SK-N-SH treated with all-trans-retinoic acid at 6 μM for 48 hours (cell line): ENCODE measurements at regions not wholly inside any gene's neighbourhood (a gene's known extent, or its start where the extent isn't known, plus 50 kb on each side); places are given as distances from the start of the nearest gene placed in this dataset.

ENCODE experiments used
- ATAC-seq: fragments of 200-7000 bp; cut with Tn5 transposase; 3 replicates; pipeline ENCODE4 v1.9.1; 2020; ENCODE audit warnings: mild to moderate bottlenecking, moderate library complexity
- ARNTL ChIP-seq: fragments of 450-650 bp; formaldehyde crosslinking; IDR thresholded peaks from 2 replicates; pipeline ENCODE4 v1.5.0; 2020; ENCODE audit warnings: low read depth, mild to moderate bottlenecking, moderate library complexity, borderline replicate concordance
- BACH2 ChIP-seq: fragments of 250-450 bp; sonication (Bioruptor Pico); IDR thresholded peaks from 2 replicates; pipeline ENCODE4 v1.9.0; 2021; ENCODE audit warnings: mild to moderate bottlenecking, borderline replicate concordance
- CSDC2 ChIP-seq: fragments of 250-450 bp; sonication (Bioruptor Pico); IDR thresholded peaks from 2 replicates; pipeline ENCODE4 v1.5.0; 2020; ENCODE audit warnings: mild to moderate bottlenecking, moderate library complexity
- CSRNP3 ChIP-seq: fragments of 250-450 bp; sonication (Bioruptor Pico); IDR thresholded peaks from 2 replicates; pipeline ENCODE4 v1.5.1; 2021; ENCODE audit warnings: mild to moderate bottlenecking, moderate library complexity
- ESRRG ChIP-seq: fragments of 250-450 bp; sonication (Bioruptor Pico); IDR thresholded peaks from 2 replicates; pipeline ENCODE4 v1.6.1; 2021; ENCODE audit warnings: mild to moderate bottlenecking
- GLIS3 ChIP-seq: fragments of 250-450 bp; sonication (Bioruptor Pico); IDR thresholded peaks from 2 replicates; pipeline ENCODE4 v1.5.0; 2020; ENCODE audit warnings: mild to moderate bottlenecking, moderate library complexity
- ISL1 ChIP-seq: fragments of 250-450 bp; sonication (Bioruptor Pico); IDR thresholded peaks from 2 replicates; pipeline ENCODE4 v2.1.2; 2022; ENCODE audit warnings: mild to moderate bottlenecking, moderate library complexity
- OSR1 ChIP-seq: fragments of 250-450 bp; sonication (Bioruptor Pico); IDR thresholded peaks from 2 replicates; pipeline ENCODE4 v1.8.0; 2022; ENCODE audit warnings: moderate library complexity, mild to moderate bottlenecking, inconsistent platforms
- PATZ1 ChIP-seq: fragments of 250-450 bp; sonication (Bioruptor Pico); IDR thresholded peaks from 2 replicates; pipeline ENCODE4 v1.8.0; 2020; ENCODE audit warnings: mild to moderate bottlenecking, moderate library complexity, borderline replicate concordance
- POU6F1 ChIP-seq: fragments of 250-450 bp; sonication (Bioruptor Pico); IDR thresholded peaks from 2 replicates; pipeline ENCODE4 v1.8.0; 2021; ENCODE audit warnings: low read depth, mild to moderate bottlenecking, moderate library complexity, borderline replicate concordance
- PPARA ChIP-seq: fragments of 250-450 bp; sonication (Bioruptor Pico); IDR thresholded peaks from 2 replicates; pipeline ENCODE4 v1.5.0; 2020; ENCODE audit warnings: mild to moderate bottlenecking, borderline replicate concordance
- RARB ChIP-seq: fragments of 250-450 bp; sonication (Bioruptor Pico); IDR thresholded peaks from 2 replicates; pipeline ENCODE4 v1.8.0; 2021; ENCODE audit warnings: mild to moderate bottlenecking, moderate library complexity
- SNAI2 ChIP-seq: fragments of 250-450 bp; sonication (Bioruptor Pico); IDR thresholded peaks from 2 replicates; pipeline ENCODE4 v1.5.0; 2020; ENCODE audit warnings: mild to moderate bottlenecking, moderate library complexity
- TCF4 ChIP-seq: fragments of 250-450 bp; sonication (Bioruptor Pico); IDR thresholded peaks from 2 replicates; pipeline ENCODE4 v1.8.0; 2021; ENCODE audit warnings: mild to moderate bottlenecking, moderate library complexity, borderline replicate concordance
- TOX ChIP-seq: fragments of 250-450 bp; sonication (Bioruptor Pico); IDR thresholded peaks from 2 replicates; pipeline ENCODE4 v1.8.0; 2021; ENCODE audit warnings: mild to moderate bottlenecking, moderate library complexity, borderline replicate concordance
- TSHZ2 ChIP-seq: fragments of 250-450 bp; sonication (Bioruptor Pico); IDR thresholded peaks from 2 replicates; pipeline ENCODE4 v1.5.0; 2020; ENCODE audit warnings: mild to moderate bottlenecking, moderate library complexity
- ZC3H10 ChIP-seq: fragments of 250-450 bp; sonication (Bioruptor Pico); IDR thresholded peaks from 2 replicates; pipeline ENCODE4 v1.5.1; 2021; ENCODE audit warnings: mild to moderate bottlenecking, moderate library complexity
- ZFP3 ChIP-seq: fragments of 250-450 bp; sonication (Bioruptor Pico); IDR thresholded peaks from 2 replicates; pipeline ENCODE4 v1.5.0; 2020; ENCODE audit warnings: mild to moderate bottlenecking, moderate library complexity
- ZFP30 ChIP-seq: fragments of 450-650 bp; formaldehyde crosslinking; IDR thresholded peaks from 2 replicates; pipeline ENCODE4 v1.5.0; 2022; ENCODE audit warnings: mild to moderate bottlenecking, moderate library complexity
- ZNF565 ChIP-seq: fragments of 450-650 bp; formaldehyde crosslinking; conservative IDR thresholded peaks from 2 replicates; pipeline ENCODE4 v1.5.0; 2020; ENCODE audit warnings: low read depth, mild to moderate bottlenecking, moderate library complexity
- ZNF70 ChIP-seq: fragments of 450-650 bp; formaldehyde crosslinking; IDR thresholded peaks from 2 replicates; pipeline ENCODE4 v1.5.0; 2020; ENCODE audit warnings: mild to moderate bottlenecking, moderate library complexity
- ZNF8 ChIP-seq: fragments of 450-650 bp; formaldehyde crosslinking; IDR thresholded peaks from 2 replicates; pipeline ENCODE4 v1.5.0; 2020; ENCODE audit warnings: mild to moderate bottlenecking, moderate library complexity

- ATAC-seq, result no peak
- TF ChIP-seq SNAI2 (CRISPR knock-in tag) (no peak), ZNF70 (CRISPR knock-in tag) (no peak), ZC3H10 (CRISPR knock-in tag) (no peak), ESRRG (CRISPR knock-in tag) (no peak), ZNF565 (CRISPR knock-in tag) (no peak), GLIS3 (no peak), ZNF8 (CRISPR knock-in tag) (no peak), TSHZ2 (no peak), POU6F1 (CRISPR knock-in tag) (no peak), PPARA (CRISPR knock-in tag) (no peak), ARNTL (CRISPR knock-in tag) (no peak), TOX (CRISPR knock-in tag) (no peak), BACH2 (CRISPR knock-in tag) (no peak), ISL1 (CRISPR knock-in tag) (no peak), CSRNP3 (no peak), RARB (CRISPR knock-in tag) (no peak)
Observed at GRCh38 chr11:121769191-121769590, 316.4 kb upstream of the SORL1-AS1 start.

GRCh38 chr11:121767433-121767832, 314.7 kb upstream of the SORL1-AS1 start:
- TF ChIP-seq ZFP30, result no peak
- no peak for TF ChIP-seq SNAI2 (CRISPR knock-in tag)
- ATAC-seq, result no peak

- no peak for TF ChIP-seq ZFP30
- TF ChIP-seq RARB (CRISPR knock-in tag), result no peak
- no peak for TF ChIP-seq SNAI2 (CRISPR knock-in tag)
- TF ChIP-seq OSR1, result no peak
- TF ChIP-seq ARNTL (CRISPR knock-in tag), result no peak
- no peak for TF ChIP-seq ZC3H10 (CRISPR knock-in tag)
- no peak for TF ChIP-seq CSDC2
- no peak for TF ChIP-seq GLIS3
- no peak for TF ChIP-seq ZNF8 (CRISPR knock-in tag)
- TF ChIP-seq ZNF70 (CRISPR knock-in tag), result no peak
- no peak for TF ChIP-seq TOX (CRISPR knock-in tag)
- TF ChIP-seq PPARA (CRISPR knock-in tag), result no peak
- no peak for TF ChIP-seq CSRNP3
- no peak for TF ChIP-seq TCF4 (CRISPR knock-in tag)
- no peak for TF ChIP-seq ESRRG (CRISPR knock-in tag)
- TF ChIP-seq ZFP3 (CRISPR knock-in tag), result no peak
- ATAC-seq, result no peak
Observed at GRCh38 chr11:121766991-121767390, 314.2 kb upstream of the SORL1-AS1 start.

GRCh38 chr11:121766166-121766565, 313.4 kb upstream of the SORL1-AS1 start:
- TF ChIP-seq CSDC2 (no peak), ISL1 (CRISPR knock-in tag) (no peak), ZC3H10 (CRISPR knock-in tag) (no peak), ZFP30 (no peak), PATZ1 (CRISPR knock-in tag) (no peak)
- ATAC-seq, result no peak
